DOHH2 (cell line): ENCODE measurements at regions not wholly inside any gene's neighbourhood (a gene's known extent, or its start where the extent isn't known, plus 50 kb on each side); places are given as distances from the start of the nearest gene placed in this dataset.

Experiments
- H3F3A ChIP-seq: fragments of 200-600 bp; sonication (generic), shearing (Covaris generic); 2 replicates; pipeline ENCODE4 v1.6.0; 2016; ENCODE audit warnings: antibody characterized with exemption, mild to moderate bottlenecking; ENCODE audit not compliant: control insufficient read depth, insufficient read depth
- H3K27ac ChIP-seq: fragments of 200-600 bp; sonication (generic); 2 replicates; pipeline ENCODE4 v1.5.1; 2014; ENCODE audit warnings: low read depth, mild to moderate bottlenecking, low read length, moderate library complexity
- H3K27me3 ChIP-seq: fragments of 200-600 bp; sonication (generic); 2 replicates; pipeline ENCODE4 v1.6.1; 2014; ENCODE audit warnings: mild to moderate bottlenecking, low read length, mixed read lengths; ENCODE audit not compliant: control insufficient read depth
- H3K36me3 ChIP-seq: fragments of 200-600 bp; sonication (generic); 2 replicates; pipeline ENCODE4 v1.6.1; 2014; ENCODE audit warnings: mild to moderate bottlenecking, low read length, moderate library complexity, mixed read lengths; ENCODE audit not compliant: control insufficient read depth
- H3K4me1 ChIP-seq: fragments of 200-600 bp; sonication (generic); 2 replicates; pipeline ENCODE4 v1.6.1; 2014; ENCODE audit warnings: mild to moderate bottlenecking, low read length, mixed read lengths; ENCODE audit not compliant: control insufficient read depth
- H3K4me2 ChIP-seq: fragments of 200-600 bp; sonication (generic); 2 replicates; pipeline ENCODE4 v1.6.0; 2014; ENCODE audit warnings: mild to moderate bottlenecking, low read length, moderate library complexity
- H3K4me3 ChIP-seq: fragments of 200-600 bp; sonication (generic); 2 replicates; pipeline ENCODE4 v1.5.1; 2014; ENCODE audit warnings: mild to moderate bottlenecking, low read length, mixed read lengths
- H3K79me2 ChIP-seq: fragments of 200-600 bp; sonication (generic); 2 replicates; pipeline ENCODE4 v1.6.1; 2014; ENCODE audit warnings: mild to moderate bottlenecking, low read length, mixed read lengths; ENCODE audit not compliant: control insufficient read depth
- H3K9me2 ChIP-seq: fragments of 200-600 bp; sonication (generic); replicated peaks from 2 replicates; pipeline ENCODE4 v1.6.1; 2014; ENCODE audit warnings: mild to moderate bottlenecking, low read length, mixed read lengths; ENCODE audit not compliant: control insufficient read depth
- H3K9me3 ChIP-seq: fragments of 200-600 bp; sonication (generic); 2 replicates; pipeline ENCODE4 v1.6.1; 2014; ENCODE audit warnings: antibody characterized with exemption, low read length, mixed read lengths; ENCODE audit not compliant: control insufficient read depth, insufficient read depth
- H4K20me1 ChIP-seq: fragments of 200-600 bp; sonication (generic); 2 replicates; pipeline ENCODE4 v1.6.0; 2014; ENCODE audit warnings: low read depth, mild to moderate bottlenecking, antibody characterized with exemption, low read length, moderate library complexity; ENCODE audit not compliant: control insufficient read depth, insufficient read depth
- EZH2phosphoT487 ChIP-seq: fragments of 200-600 bp; sonication (generic); IDR thresholded peaks from 2 replicates; pipeline ENCODE4 v1.6.1; 2017; ENCODE audit warnings: borderline replicate concordance, mild to moderate bottlenecking, antibody characterized with exemption, low read length, moderate library complexity, mixed read lengths
- TF ChIP-seq, protein P1 (sequence below): fragments of 200-600 bp; sonication (generic); IDR thresholded peaks from one replicate; pipeline ENCODE4 v1.5.1; 2014; ENCODE audit warnings: antibody characterized with exemption, mild to moderate bottlenecking, low read depth, low read length; ENCODE audit not compliant: poor library complexity, severe bottlenecking

DNA sequence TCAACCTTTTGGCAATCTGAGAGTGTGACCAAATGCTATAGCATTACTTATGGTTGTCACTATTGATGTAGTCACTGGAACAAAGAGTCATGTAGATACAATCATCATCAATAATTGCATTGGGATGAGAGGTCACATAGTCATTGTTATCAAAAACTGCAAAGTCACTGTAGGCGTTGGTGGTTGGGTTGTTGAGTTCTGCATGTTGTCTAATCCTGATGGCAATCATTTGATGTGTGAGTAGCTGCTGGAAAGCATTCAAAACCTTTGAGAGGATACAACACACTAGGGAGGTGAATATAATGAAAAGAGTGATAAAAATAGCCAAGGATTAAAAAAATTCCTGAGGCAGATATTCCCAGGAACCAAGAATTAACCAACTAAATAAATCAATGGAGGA lies 214.7 kb upstream of the SYT10 start:
- H4K20me1 ChIP-seq: no peaks in the 10 kb centered on the region
- no peak for TF ChIP-seq EZH2phosphoT487
- TF ChIP-seq, protein P1, sequence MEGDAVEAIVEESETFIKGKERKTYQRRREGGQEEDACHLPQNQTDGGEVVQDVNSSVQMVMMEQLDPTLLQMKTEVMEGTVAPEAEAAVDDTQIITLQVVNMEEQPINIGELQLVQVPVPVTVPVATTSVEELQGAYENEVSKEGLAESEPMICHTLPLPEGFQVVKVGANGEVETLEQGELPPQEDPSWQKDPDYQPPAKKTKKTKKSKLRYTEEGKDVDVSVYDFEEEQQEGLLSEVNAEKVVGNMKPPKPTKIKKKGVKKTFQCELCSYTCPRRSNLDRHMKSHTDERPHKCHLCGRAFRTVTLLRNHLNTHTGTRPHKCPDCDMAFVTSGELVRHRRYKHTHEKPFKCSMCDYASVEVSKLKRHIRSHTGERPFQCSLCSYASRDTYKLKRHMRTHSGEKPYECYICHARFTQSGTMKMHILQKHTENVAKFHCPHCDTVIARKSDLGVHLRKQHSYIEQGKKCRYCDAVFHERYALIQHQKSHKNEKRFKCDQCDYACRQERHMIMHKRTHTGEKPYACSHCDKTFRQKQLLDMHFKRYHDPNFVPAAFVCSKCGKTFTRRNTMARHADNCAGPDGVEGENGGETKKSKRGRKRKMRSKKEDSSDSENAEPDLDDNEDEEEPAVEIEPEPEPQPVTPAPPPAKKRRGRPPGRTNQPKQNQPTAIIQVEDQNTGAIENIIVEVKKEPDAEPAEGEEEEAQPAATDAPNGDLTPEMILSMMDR: no peak
- no peaks in the 10 kb centered on the region for H3K9me3 ChIP-seq
- H3K4me2 ChIP-seq: no peak overlapping the region
- H3F3A ChIP-seq: no peaks in the 10 kb centered on the region
- no peaks in the 10 kb centered on the region for H3K36me3 ChIP-seq
- no peaks in the 10 kb centered on the region for H3K79me2 ChIP-seq
- H3K27ac ChIP-seq: no peak overlapping the region
- no peak overlapping the region for H3K4me3 ChIP-seq
- no peaks in the 10 kb centered on the region for H3K9me2 ChIP-seq
- H3K4me1 ChIP-seq: no peaks in the 10 kb centered on the region
- H3K27me3 ChIP-seq: no peaks in the 10 kb centered on the region

DNA sequence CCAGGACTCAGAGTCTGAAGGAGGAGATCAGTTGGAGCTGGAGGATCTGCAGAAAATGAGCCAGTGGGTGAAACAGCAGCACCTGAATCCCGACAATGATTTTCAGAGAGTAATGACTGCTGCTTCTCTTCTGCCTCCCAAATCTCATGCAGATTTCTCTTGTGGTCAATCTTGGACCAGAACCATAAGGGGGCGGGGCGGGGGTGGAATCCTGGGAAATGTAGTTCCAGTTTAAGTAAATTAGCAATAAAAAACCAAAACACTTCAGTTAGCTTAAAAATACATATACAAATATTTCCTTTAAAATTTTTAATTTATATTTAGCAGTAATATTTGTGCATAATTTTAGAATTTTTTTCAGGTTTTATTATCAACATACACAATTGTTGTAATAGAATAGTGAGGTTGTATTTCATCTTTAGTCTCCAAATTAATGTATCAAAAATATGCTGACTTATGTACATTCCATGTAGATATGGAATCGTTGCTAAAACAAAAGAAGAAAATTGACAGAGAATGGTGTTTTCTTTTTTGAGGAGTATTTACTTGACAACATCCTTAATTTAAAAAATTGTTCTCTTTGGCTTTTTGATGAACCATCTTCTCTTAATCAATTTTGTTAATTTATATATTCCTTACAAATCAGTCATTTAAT lies 223.5 kb upstream of the SYT10 start:
- no peaks in the 10 kb centered on the region for H3K27me3 ChIP-seq
- H3F3A ChIP-seq: no peaks in the 10 kb centered on the region
- H3K9me3 ChIP-seq: no peaks in the 10 kb centered on the region
- H3K4me3 ChIP-seq: no peak overlapping the region
- H3K9me2 ChIP-seq: no peaks in the 10 kb centered on the region
- H3K36me3 ChIP-seq: no peaks in the 10 kb centered on the region
- no peaks in the 10 kb centered on the region for H3K4me1 ChIP-seq
- H3K4me2 ChIP-seq: no peak overlapping the region
- no peaks in the 10 kb centered on the region for H3K79me2 ChIP-seq
- no peaks in the 10 kb centered on the region for H4K20me1 ChIP-seq
- TF ChIP-seq, protein P1: no peak
- TF ChIP-seq EZH2phosphoT487: no peak
- H3K27ac ChIP-seq: no peak overlapping the region

DNA sequence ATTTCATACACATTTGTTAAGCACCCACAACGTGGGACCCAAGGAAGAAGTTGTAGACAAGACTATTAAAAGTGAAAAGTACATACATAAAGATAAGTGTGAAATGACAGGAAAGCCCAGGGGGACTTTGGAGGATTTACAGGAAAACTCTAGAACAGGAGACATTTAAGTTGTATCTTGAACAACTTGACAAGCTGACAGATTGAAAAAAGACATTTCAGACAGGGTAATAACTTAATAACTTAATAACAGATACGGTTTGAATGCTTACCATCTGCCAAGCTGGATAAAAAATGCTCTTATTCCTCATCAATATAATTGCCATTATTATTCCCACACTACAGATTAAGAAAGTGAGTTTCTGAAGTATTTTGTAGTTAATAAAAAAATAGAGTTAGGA lies 229.7 kb upstream of the SYT10 start:
- no peak overlapping the region for H3K27ac ChIP-seq
- TF ChIP-seq, protein P1: no peak
- no peak for TF ChIP-seq EZH2phosphoT487
- H3K79me2 ChIP-seq: no peaks in the 10 kb centered on the region
- no peaks in the 10 kb centered on the region for H3K9me3 ChIP-seq
- no peaks in the 10 kb centered on the region for H3F3A ChIP-seq
- no peaks in the 10 kb centered on the region for H4K20me1 ChIP-seq
- no peaks in the 10 kb centered on the region for H3K9me2 ChIP-seq
- H3K4me1 ChIP-seq: no peaks in the 10 kb centered on the region
- H3K36me3 ChIP-seq: no peaks in the 10 kb centered on the region
- H3K4me3 ChIP-seq: no peak overlapping the region
- no peak overlapping the region for H3K4me2 ChIP-seq
- no peaks in the 10 kb centered on the region for H3K27me3 ChIP-seq
